GM12874 (cell line): ENCODE measurements at regions not wholly inside any gene's neighbourhood (a gene's known extent, or its start where the extent isn't known, plus 50 kb on each side); places are given as distances from the start of the nearest gene placed in this dataset.

Experiments used
- CTCF ChIP-seq: IDR thresholded peaks from 2 replicates; pipeline ENCODE4 v1.5.1; 2011; ENCODE audit warnings: low read depth, mild to moderate bottlenecking, control low read depth, low read length, moderate library complexity; ENCODE audit not compliant: insufficient read depth

DNA sequence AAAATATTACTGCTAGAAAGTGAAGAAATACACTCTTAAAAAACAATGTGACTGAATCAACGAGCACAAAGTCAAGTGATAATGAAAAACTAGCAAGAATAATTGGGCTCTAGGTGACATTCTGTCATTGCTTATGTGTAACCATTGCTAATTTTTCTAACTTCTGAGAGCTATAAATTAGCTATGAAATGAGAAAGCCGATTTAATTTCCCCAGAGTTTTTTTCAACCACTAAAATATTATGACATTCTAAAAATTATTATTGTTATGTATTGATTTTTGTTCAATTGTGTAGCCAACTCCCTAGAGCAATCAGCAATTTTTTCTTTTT is 458.6 kb upstream of the ATXN8OS start:
- no peak for TF ChIP-seq CTCF

GRCh38 chr13:69648340-69649062 is 459.1 kb upstream of the ATXN8OS start:
- no peak for TF ChIP-seq CTCF

- no peak for TF ChIP-seq CTCF
Measured at GRCh38 chr13:69644447-69644846, 463.2 kb upstream of the ATXN8OS start.

DNA sequence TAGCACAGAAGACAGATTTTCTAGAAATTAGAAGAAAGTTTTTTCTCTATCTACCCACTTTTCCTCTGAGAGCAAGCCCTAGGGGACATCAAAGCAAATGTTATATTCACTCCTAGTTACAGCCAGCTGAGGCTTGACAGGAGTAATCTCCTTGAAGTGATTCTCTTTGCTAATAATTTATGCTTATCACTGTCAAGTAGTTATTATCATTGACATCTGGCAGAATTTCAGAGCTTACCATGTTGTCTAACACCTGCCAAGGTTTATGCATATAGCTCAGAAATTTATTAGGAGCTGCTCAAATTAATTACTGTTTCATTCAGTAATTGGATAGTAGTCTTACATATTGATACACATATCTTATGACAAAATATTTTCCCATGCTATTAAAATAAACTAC is 465.9 kb upstream of the ATXN8OS start:
- no peak for TF ChIP-seq CTCF

- TF ChIP-seq CTCF, result no peak
Measured at GRCh38 chr13:69633044-69633443, 474.6 kb upstream of the ATXN8OS start.

DNA sequence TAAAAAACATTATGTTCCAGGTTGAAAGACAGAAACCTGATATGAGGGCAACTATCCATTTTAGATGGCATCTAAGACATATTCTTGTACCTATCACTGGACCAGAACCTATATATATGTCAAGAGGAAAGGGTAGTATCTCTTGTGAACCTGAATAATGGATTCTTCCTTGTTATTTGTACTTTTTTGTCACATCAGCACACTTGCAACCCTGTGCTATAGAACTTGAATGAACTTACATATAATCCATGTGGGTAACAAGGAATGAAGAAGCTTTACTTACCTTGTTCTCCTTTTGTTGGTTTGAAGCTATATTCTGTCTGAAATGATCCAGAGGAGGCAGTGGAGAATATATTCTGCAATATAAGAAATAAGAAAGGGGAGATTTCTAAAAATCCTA is 483.7 kb upstream of the ATXN8OS start:
- no peak for TF ChIP-seq CTCF

DNA sequence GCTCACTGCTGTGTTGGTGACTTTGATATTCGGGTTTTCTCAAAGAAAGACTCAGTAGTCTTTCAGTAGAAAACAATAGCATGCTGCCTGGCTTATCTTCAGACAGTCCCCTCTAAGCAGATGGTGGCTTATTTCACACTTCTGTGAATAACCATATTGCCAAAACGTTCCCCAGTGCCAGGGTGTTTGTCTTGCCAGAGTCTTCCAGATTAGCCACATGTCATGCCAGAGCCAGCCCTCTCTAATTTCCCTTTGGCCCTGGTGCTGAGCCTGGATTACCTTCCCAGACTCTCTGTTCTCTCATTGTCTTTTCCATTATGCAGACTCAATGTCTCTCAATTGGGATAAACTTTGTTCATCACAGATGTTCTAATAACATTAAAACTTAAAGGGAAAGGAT is 488.0 kb upstream of the ATXN8OS start:
- no peak for TF ChIP-seq CTCF
